H9 (cell line): ENCODE measurements at regions not wholly inside any gene's neighbourhood (a gene's known extent, or its start where the extent isn't known, plus 50 kb on each side); places are given as distances from the start of the nearest gene placed in this dataset.

Source experiments
- DNase-seq: peaks from one replicate; pipeline ENCODE4 v3.0.0-alpha.2; 2017
- H2AFZ ChIP-seq: one replicate; pipeline ENCODE4 v1.6.1; 2013; ENCODE audit warnings: mild to moderate bottlenecking, low read length, control low read depth, moderate library complexity
- H2AK5ac ChIP-seq: 2 replicates; pipeline ENCODE4 v1.6.1; 2013; ENCODE audit warnings: low read length, control low read depth, mixed read lengths; ENCODE audit not compliant: insufficient read length
- H2BK120ac ChIP-seq: one replicate; pipeline ENCODE4 v1.6.1; 2013; ENCODE audit warnings: low read depth, mild to moderate bottlenecking, low read length, control low read depth, inconsistent platforms; ENCODE audit not compliant: poor library complexity, severe bottlenecking
- H2BK12ac ChIP-seq: 2 replicates; pipeline ENCODE4 v1.6.1; 2013; ENCODE audit warnings: low read length, control low read depth, mixed read lengths, low read depth; ENCODE audit not compliant: insufficient read length
- H2BK15ac ChIP-seq: 2 replicates; pipeline ENCODE4 v1.6.1; 2013; ENCODE audit warnings: low read depth, low read length, control low read depth
- H2BK20ac ChIP-seq: one replicate; pipeline ENCODE4 v1.6.1; 2013; ENCODE audit warnings: low read depth, mild to moderate bottlenecking, low read length, control low read depth, inconsistent platforms; ENCODE audit not compliant: poor library complexity, severe bottlenecking
- H2BK5ac ChIP-seq: 2 replicates; pipeline ENCODE4 v1.6.1; 2013; ENCODE audit warnings: low read length, control low read depth, mixed read lengths; ENCODE audit not compliant: insufficient read length
- H3K14ac ChIP-seq: 2 replicates; pipeline ENCODE4 v1.6.1; 2013; ENCODE audit warnings: low read length, control low read depth; ENCODE audit not compliant: insufficient read depth
- H3K18ac ChIP-seq: 2 replicates; pipeline ENCODE4 v1.6.1; 2013; ENCODE audit warnings: low read depth, mild to moderate bottlenecking, mixed read lengths, low read length, control low read depth; ENCODE audit not compliant: insufficient read length
- H3K23ac ChIP-seq: 2 replicates; pipeline ENCODE4 v1.6.1; 2013; ENCODE audit warnings: low read length, control low read depth, mixed read lengths, low read depth; ENCODE audit not compliant: insufficient read length
- H3K23me2 ChIP-seq: 2 replicates; pipeline ENCODE4 v1.6.1; 2013; ENCODE audit warnings: low read depth, mild to moderate bottlenecking, mixed read lengths, low read length, control low read depth; ENCODE audit not compliant: insufficient read length, poor library complexity, severe bottlenecking
- H3K27ac ChIP-seq: 2 replicates; pipeline ENCODE4 v1.5.1; 2013; ENCODE audit warnings: low read length, control low read depth, mixed read lengths, low read depth; ENCODE audit not compliant: insufficient read length
- H3K27me3 ChIP-seq: 2 replicates; pipeline ENCODE4 v1.6.1; 2013; ENCODE audit warnings: low read length, control low read depth, inconsistent platforms; ENCODE audit not compliant: insufficient read depth
- H3K4ac ChIP-seq: 2 replicates; pipeline ENCODE4 v1.6.1; 2013; ENCODE audit warnings: low read depth, mild to moderate bottlenecking, control low read depth, inconsistent platforms, low read length, moderate library complexity
- H3K4me1 ChIP-seq: 2 replicates; pipeline ENCODE4 v1.6.1; 2013; ENCODE audit warnings: low read length, control low read depth, inconsistent platforms; ENCODE audit not compliant: insufficient read depth
- H3K4me2 ChIP-seq: 2 replicates; pipeline ENCODE4 v1.6.1; 2013; ENCODE audit warnings: low read length, control low read depth, mixed read lengths; ENCODE audit not compliant: insufficient read length, insufficient read depth
- H3K56ac ChIP-seq: 2 replicates; pipeline ENCODE4 v1.6.1; 2013; ENCODE audit warnings: low read depth, mild to moderate bottlenecking, mixed read lengths, low read length, control low read depth; ENCODE audit not compliant: insufficient read length
- H3K79me1 ChIP-seq: 2 replicates; pipeline ENCODE4 v1.6.1; 2013; ENCODE audit warnings: low read depth, mild to moderate bottlenecking, moderate library complexity, low read length, control low read depth, inconsistent platforms; ENCODE audit not compliant: insufficient read depth, poor library complexity, severe bottlenecking
- H3K79me2 ChIP-seq: 2 replicates; pipeline ENCODE4 v1.6.1; 2013; ENCODE audit warnings: low read length, control low read depth, inconsistent platforms; ENCODE audit not compliant: insufficient read depth
- H3K9ac ChIP-seq: 2 replicates; pipeline ENCODE4 v1.6.1; 2013; ENCODE audit warnings: low read length, control low read depth, mixed read lengths; ENCODE audit not compliant: insufficient read length; ENCODE audit errors: extremely low read depth
- H3K9me3 ChIP-seq: one replicate; pipeline ENCODE4 v1.6.1; 2013; ENCODE audit warnings: low read depth, low read length, inconsistent platforms; ENCODE audit not compliant: control insufficient read depth
- H3T11ph ChIP-seq: one replicate; pipeline ENCODE4 v1.6.1; 2013; ENCODE audit warnings: mild to moderate bottlenecking, low read length, control low read depth, inconsistent platforms
- H4K20me1 ChIP-seq: one replicate; pipeline ENCODE4 v1.6.1; 2013; ENCODE audit not compliant: control insufficient read depth, insufficient read length, insufficient read depth
- H4K5ac ChIP-seq: 2 replicates; pipeline ENCODE4 v1.6.1; 2013; ENCODE audit warnings: low read depth, mild to moderate bottlenecking, mixed read lengths, low read length, control low read depth; ENCODE audit not compliant: insufficient read length
- H4K8ac ChIP-seq: replicated peaks from 2 replicates; pipeline ENCODE4 v1.6.1; 2013; ENCODE audit warnings: low read length, control low read depth, mixed read lengths, low read depth; ENCODE audit not compliant: insufficient read length
- H4K91ac ChIP-seq: 2 replicates; pipeline ENCODE4 v1.6.1; 2013; ENCODE audit warnings: low read depth, mild to moderate bottlenecking, moderate library complexity, mixed read lengths, low read length, control low read depth; ENCODE audit not compliant: insufficient read length
- H3K27ac Mint-ChIP-seq, 3 experiments: 2 replicates in 2 of 3; 3 replicates in 1 of 3; pipeline ENCODE4 v1.8.0; 2020 to 2021; ENCODE audit warnings: mixed read lengths in 3 of 3, mild to moderate bottlenecking in 1 of 3, moderate library complexity in 1 of 3
- H3K27me3 Mint-ChIP-seq: 2 replicates; pipeline ENCODE4 v1.8.0; 2021; ENCODE audit warnings: low read depth, mild to moderate bottlenecking, moderate library complexity, mixed read lengths
- H3K36me3 Mint-ChIP-seq, 3 experiments: 2 replicates in 2 of 3; 3 replicates in 1 of 3; pipeline ENCODE4 v1.8.0; 2020 to 2021; ENCODE audit warnings: low read depth in 3 of 3, mixed read lengths in 3 of 3; ENCODE audit not compliant: insufficient read depth in 1 of 3
- H3K4me1 Mint-ChIP-seq, 2 experiments: 2 replicates each; pipeline ENCODE4 v1.8.0; 2020; ENCODE audit warnings: mixed read lengths in 2 of 2
- H3K4me3 Mint-ChIP-seq, 2 experiments: 2 replicates in 1 of 2; 3 replicates in 1 of 2; pipeline ENCODE4 v1.8.0; 2020 to 2021; ENCODE audit warnings: mild to moderate bottlenecking in 2 of 2, mixed read lengths in 2 of 2, moderate library complexity in 1 of 2
- H3K9me3 Mint-ChIP-seq, 2 experiments: 2 replicates in 1 of 2; 3 replicates in 1 of 2; pipeline ENCODE4 v1.8.0; 2020; ENCODE audit warnings: mild to moderate bottlenecking in 2 of 2, mixed read lengths in 2 of 2, moderate library complexity in 1 of 2
- TF ChIP-seq, protein P1 (sequence below): fragments of 200-600 bp; sonication (generic); conservative IDR thresholded peaks from 3 replicates; pipeline ENCODE4 v1.8.0; 2021; ENCODE audit warnings: antibody characterized with exemption, mild to moderate bottlenecking

- DNase-seq: no peak
- Histone ChIP-seq H4K20me1 (no peaks in the 10 kb centered on the region), H3K14ac (no peak overlapping the region), H3K56ac (no peak overlapping the region), H3K27me3 (no peaks in the 10 kb centered on the region), H2BK5ac (no peak overlapping the region), H2AK5ac (no peak overlapping the region), H2BK20ac (no peak overlapping the region), H4K91ac (no peak overlapping the region), H3K23me2 (no peaks in the 10 kb centered on the region), H3K9me3 (no peaks in the 10 kb centered on the region), H2BK15ac (no peak overlapping the region), H3K79me1 (no peaks in the 10 kb centered on the region), H4K8ac (no peak overlapping the region), H3K79me2 (no peaks in the 10 kb centered on the region), H3K4ac (no peak overlapping the region), H2AFZ (no peak overlapping the region), H4K5ac (no peak overlapping the region), H2BK120ac (no peak overlapping the region), H3K4me2 (no peak overlapping the region), H2BK12ac (no peak overlapping the region), H3T11ph (no peak overlapping the region), H3K27ac (no peak overlapping the region), H3K23ac (no peak overlapping the region), H3K4me1 (no peaks in the 10 kb centered on the region), H3K9ac (no peak overlapping the region), H3K18ac (no peak overlapping the region)
- Mint-ChIP-seq H3K4me1 (no peaks in the 10 kb centered on the region), H3K36me3 (no peaks in the 10 kb centered on the region), H3K9me3 (no peaks in the 10 kb centered on the region), H3K4me3 (no peak overlapping the region), H3K27ac (no peak overlapping the region), H3K27me3 (no peaks in the 10 kb centered on the region)
- TF ChIP-seq, protein P1, sequence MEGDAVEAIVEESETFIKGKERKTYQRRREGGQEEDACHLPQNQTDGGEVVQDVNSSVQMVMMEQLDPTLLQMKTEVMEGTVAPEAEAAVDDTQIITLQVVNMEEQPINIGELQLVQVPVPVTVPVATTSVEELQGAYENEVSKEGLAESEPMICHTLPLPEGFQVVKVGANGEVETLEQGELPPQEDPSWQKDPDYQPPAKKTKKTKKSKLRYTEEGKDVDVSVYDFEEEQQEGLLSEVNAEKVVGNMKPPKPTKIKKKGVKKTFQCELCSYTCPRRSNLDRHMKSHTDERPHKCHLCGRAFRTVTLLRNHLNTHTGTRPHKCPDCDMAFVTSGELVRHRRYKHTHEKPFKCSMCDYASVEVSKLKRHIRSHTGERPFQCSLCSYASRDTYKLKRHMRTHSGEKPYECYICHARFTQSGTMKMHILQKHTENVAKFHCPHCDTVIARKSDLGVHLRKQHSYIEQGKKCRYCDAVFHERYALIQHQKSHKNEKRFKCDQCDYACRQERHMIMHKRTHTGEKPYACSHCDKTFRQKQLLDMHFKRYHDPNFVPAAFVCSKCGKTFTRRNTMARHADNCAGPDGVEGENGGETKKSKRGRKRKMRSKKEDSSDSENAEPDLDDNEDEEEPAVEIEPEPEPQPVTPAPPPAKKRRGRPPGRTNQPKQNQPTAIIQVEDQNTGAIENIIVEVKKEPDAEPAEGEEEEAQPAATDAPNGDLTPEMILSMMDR: no peak
Observed at GRCh38 chr1:199083680-199084079, 444.8 kb downstream of the PTPRC start.
